GM19023 (cell line): ENCODE measurements at regions not wholly inside any gene's neighbourhood (a gene's known extent, or its start where the extent isn't known, plus 50 kb on each side); places are given as distances from the start of the nearest gene placed in this dataset.
"Not testable (repeated sequence)": the region's sequence is repeated elsewhere in the genome, so short reads cannot be mapped to it uniquely, and the experiment has no call there.

Source experiments
- ATAC-seq: cut with Tn5 transposase; IDR thresholded peaks from one replicate; pipeline ENCODE4 v1.9.1; 2021; ENCODE audit warnings: mild to moderate bottlenecking, moderate library complexity; ENCODE audit not compliant: unreplicated experiment

DNA sequence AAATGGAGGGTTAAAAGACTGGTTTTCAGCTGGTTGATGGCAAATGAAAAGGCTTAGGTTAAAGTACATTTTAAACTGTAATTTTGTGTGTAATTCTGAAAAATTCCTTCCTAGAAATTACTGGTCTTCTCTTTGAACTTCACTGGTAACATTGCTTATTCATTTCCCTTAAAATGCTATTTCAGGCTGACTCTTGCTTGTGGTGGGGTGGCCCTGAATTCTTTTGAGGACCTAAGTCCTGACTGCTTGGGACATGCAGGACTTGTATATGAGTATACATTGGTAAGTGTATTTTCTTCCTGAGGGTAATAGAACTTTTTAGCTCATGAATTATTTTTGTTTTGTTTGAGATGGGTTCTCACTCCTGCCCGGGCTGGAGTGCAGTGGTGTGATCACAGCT lies 63.0 kb upstream of the ERV3-1 start:
- ATAC-seq: not testable (repeated sequence)

DNA sequence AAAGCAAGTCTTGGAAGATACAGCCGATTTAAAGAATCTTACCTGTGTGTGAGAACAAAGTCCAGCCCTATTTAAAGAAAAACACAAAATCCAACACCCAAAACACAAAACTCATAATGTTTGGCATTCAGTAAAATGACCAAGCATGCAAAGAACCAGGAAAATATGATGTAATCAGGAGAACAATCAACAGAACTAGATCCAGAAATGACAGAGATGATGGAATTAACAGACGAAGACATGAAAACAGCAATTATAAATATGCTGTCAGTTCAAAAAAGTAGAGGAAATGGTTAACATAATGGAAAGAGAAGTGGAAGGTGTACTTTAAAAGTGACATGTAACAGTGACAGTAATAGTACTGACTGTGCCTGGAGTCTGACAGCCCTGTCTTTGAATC lies 56.1 kb upstream of the ERV3-1 start:
- ATAC-seq: not testable (repeated sequence)

DNA sequence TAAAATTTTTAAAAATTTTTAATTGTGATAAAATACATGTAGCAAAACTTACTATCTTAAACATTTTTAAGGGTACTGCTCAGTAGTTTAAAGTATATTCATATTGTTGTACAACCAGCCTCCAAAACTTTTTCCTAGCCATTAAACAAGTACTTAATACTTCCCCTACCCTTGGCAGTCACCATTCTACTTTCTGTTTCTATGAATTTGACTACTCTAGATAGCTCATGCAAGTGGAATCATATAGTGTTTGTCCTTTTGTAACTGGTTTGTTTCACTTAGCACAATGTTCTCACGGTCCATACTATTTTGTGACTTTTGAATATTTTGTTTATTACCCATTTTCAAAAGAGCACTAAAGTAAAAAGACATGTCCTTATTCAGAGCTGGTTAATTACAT lies 52.8 kb upstream of the ERV3-1 start:
- not testable (repeated sequence) for ATAC-seq
